GM18867 (cell line): ENCODE measurements at regions not wholly inside any gene's neighbourhood (a gene's known extent, or its start where the extent isn't known, plus 50 kb on each side); places are given as distances from the start of the nearest gene placed in this dataset.

Experiments used
- ATAC-seq: cut with Tn5 transposase; IDR thresholded peaks from one replicate; pipeline ENCODE4 v1.9.1; 2021; ENCODE audit warnings: mild to moderate bottlenecking, moderate library complexity; ENCODE audit not compliant: unreplicated experiment

GRCh38 chr2:71939588-71940535 is 207.8 kb downstream of the CYP26B1 start:
- no peak for ATAC-seq

- ATAC-seq: no peak
Observed at GRCh38 chr2:71938659-71939587, 208.7 kb downstream of the CYP26B1 start.

DNA sequence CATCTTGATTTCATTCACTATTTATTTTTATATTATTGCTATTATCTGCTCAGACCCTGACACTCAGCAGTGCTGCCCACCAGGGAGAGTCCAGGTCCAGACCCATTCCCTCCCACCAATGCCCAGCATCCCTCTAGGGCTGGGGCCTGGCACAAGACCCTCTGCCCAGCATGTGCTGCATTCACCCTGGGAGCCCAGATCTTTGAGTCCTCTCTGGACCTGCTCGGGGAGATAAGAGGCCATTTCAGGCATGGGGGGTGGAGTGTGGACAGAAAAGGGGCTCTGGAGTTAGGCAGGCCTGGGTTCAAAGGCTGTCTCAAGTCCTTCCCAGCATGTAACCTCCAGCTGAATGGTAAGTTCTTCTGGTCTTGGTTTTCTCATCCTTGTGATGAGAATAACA is 209.6 kb downstream of the CYP26B1 start:
- ATAC-seq: no peak

- ATAC-seq: no peak
Observed at GRCh38 chr2:71937396-71937795, 210.3 kb downstream of the CYP26B1 start.

DNA sequence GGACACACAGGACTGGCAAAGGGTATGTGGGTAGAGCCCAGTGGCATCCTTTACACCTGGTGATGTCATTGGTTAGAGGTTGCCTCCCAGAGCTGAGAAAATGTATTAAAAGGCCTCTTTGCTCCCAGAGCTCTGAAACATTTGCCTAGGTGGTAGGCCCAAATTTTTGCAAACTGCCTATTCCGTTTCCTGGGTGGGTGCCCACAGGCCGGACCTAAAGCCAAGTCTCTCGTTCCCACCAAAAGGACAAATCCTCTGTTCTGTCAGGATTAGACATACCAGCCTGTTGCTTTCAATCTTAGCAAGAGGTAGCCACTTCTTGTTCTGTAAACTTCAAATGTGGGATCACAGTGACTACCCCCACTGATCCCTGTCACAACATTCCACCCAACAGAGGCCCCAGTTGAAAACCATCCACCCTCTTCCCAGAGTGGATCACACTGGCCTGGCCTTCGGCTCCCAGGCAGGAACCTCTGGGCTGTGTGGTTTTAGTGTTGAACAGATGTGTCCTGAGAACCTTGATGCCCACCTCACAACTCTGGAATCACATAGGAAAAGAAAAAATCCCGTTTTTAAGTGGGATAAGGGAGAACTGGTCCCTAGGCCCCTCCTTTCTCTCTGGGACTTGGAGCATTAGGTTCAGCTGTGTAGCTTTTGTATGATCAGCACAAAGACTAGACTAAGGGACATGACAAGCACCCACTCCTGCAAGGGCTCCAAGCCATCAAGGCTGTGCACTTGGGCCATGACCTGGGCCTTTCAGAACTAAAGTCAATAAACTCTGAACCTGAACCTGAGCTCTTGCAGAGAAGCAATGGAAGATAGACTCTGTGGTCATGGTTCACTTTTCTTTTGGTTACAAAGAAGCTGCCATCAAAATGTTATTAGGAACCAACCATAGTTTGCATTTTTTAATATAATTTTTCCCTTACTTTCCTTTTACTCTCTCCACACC is 211.3 kb downstream of the CYP26B1 start:
- ATAC-seq: no peak

GRCh38 chr2:71935262-71935848 is 212.3 kb downstream of the CYP26B1 start:
- ATAC-seq: no peak

- no peak for ATAC-seq
Observed at GRCh38 chr2:71934595-71935261, 212.9 kb downstream of the CYP26B1 start.

DNA sequence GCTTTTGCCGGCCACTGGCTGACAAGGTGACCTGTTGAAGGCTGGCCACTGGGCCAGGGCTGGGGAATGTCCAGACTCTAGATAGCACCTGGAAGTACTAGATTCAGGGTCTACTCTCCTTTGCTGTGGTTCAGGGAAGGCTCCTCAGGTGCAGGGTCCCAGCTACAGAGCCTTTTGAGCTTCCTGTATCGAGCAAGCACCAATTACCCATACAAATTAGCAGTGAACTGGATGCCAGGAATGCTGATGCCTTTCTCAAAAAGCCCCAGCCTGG is 213.4 kb downstream of the CYP26B1 start:
- ATAC-seq: no peak

GRCh38 chr2:71933467-71934319 is 214.0 kb downstream of the CYP26B1 start:
- no peak for ATAC-seq

DNA sequence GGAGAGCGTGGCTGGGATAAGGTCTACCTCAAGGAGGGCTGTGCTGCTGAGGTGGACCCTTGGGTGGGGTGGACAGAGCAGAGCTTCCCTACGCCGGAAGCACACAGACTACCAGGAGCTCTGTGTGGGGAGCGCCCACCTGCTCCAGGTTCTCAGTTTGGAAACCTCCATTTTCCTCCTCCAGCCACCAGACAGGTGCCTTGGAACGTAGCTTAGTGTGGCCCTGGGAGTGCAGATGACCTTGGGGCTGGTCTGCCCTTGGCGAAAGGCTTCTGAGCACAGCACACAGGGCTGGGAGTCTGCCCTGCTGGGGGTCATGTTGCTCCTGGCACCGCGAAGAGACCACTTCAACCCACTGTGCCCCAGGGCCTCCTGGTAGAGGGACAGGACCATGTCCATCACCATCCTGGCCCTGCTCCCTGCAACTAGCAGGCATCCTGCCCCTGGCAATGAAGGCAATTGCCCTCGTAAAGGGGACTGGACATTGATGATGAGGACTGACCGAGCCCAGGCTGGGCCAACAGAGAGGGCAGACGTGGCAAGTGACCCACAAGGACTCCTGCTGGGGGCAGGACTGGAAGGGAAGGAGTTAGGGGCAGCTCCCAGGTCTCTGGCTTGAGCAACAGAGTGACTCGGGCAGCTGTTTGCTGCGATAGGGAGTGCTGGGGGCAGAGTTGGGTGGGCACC is 214.7 kb downstream of the CYP26B1 start:
- ATAC-seq: no peak

DNA sequence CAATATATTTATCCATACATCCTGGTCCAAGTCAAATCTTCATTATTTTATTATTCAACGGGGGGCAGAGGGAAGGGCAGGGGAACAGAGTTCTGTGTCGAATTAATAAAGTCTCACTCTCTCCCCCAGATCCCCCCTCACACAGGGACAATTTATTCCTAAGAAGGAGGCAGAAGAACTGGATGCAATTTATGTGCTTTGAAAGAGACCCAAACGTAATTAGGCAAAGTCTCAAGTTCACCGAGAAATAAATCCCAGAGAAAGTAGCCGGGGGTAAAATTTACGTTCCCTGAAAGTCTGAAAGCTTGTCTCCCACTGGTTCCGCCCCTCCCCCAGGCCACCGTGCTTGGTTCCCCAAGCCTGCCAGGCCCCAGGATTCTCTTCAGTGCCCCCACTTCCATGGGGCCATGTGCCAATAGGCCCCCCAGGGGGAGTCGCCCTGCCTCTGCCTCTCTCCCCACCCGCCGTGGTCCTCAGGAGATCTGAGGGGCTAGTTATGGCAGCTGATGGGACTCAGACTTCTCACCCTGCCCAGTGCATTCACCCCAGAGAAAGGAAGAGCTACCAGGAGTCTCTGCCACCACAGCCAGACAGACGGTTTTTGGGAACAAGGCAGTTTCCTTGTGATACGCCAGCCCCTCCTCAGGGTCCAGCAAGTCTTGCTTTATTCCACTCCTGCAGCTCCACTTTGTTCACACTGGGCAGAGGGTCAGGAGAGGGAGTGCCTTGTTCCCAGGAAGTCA is 215.5 kb downstream of the CYP26B1 start:
- ATAC-seq: no peak

- ATAC-seq: no peak
Observed at GRCh38 chr2:71930049-71930681, 217.5 kb downstream of the CYP26B1 start.

DNA sequence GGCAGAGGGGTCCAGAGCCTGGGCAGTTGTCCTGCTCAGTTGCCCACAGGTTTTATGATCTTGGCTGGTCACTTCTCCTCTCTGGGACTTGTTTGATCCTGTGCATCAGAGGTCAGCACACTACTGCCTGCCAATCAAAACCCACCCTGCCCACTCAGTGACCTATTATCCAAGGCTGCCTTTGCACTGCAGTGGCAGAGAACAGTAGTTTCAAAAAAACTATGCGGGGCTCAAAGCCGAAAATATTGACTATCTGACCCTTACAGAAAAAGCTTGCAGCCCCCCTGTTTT is 218.2 kb downstream of the CYP26B1 start:
- no peak for ATAC-seq

DNA sequence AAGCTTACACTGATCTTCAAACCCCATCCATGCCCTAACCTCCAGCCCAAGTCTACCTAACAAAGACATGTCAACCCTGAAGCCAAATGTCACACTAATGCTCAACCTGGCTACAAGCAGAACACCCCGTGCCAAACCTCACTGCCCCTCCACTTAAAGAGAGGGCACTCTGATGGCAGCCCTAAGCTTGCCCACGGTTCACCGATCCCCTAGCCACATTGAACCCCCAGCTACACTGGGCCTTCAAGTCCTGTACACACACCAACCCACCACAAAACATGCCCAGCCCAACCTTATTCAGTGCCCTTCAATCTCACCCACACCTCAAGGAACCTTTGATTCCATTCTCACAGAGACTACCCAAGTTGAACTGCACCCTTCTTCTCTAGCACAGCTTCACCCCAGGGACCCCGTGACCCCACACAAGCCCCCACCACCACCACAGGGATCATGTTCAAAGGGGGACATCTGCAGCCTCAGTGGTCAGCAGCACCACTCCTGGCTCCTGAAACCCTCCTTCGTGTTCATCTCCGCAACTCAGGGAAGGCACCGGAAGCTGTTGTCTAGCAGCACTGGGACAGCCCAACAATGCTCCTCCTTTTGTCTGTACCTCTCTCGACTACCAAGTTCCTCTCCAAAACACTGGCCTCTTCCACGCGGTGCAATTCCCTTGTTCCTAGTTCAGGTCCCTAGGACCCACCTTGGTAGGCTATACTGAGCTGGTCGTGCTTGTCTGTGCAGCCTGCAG is 218.8 kb downstream of the CYP26B1 start:
- ATAC-seq: no peak

GRCh38 chr2:71927757-71928715 is 219.6 kb downstream of the CYP26B1 start:
- ATAC-seq: no peak
